ENCODE measurements at regions not wholly inside any gene's neighbourhood (a gene's known extent, or its start where the extent isn't known, plus 50 kb on each side); places are given as distances from the start of the nearest gene placed in this dataset.

GRCh38 chr16:10253409-10253808 lies 71.2 kb upstream of the GRIN2A start:
- no peak for TF ChIP-seq CTCF (IDR thresholded peaks at IDR 0.05)
- TF ChIP-seq POLR2A (IDR thresholded peaks at IDR 0.05) = no peak
